PC-9 (cell line): ENCODE measurements at regions not wholly inside any gene's neighbourhood (a gene's known extent, or its start where the extent isn't known, plus 50 kb on each side); places are given as distances from the start of the nearest gene placed in this dataset.

ENCODE experiments used
- BruUV-seq: library from RNA; stranded (reverse); fragments of 400-500 nt; replicated peaks from 2 replicates; lab custom pipeline; 2021; lab: Mats Ljungman, UMichigan
- CTCF ChIA-PET: fragments of 300-600 bp; sonication (Branson Sonifier 250); formaldehyde crosslinking; loops from one replicate; lab custom pipeline; 2022; ENCODE audit warnings: antibody characterized with exemption; lab: Charles Lee
- POLR2A ChIA-PET: fragments of 300-600 bp; sonication (Branson Sonifier 250); formaldehyde crosslinking; loops from one replicate; lab custom pipeline; 2022; ENCODE audit warnings: antibody characterized with exemption; ENCODE audit not compliant: unreplicated experiment; lab: Charles Lee
- DNase-seq, 2 experiments: peaks; one replicate each; pipeline versions ENCODE4 v3.0.0 to v3.0.0-alpha.2; 2015 to 2022; ENCODE audit warnings: mixed read lengths in 1 of 2
- H2AFZ ChIP-seq: fragments of 200-600 bp; sonication (generic); 2 replicates; pipeline ENCODE4 v1.8.1; 2017; ENCODE audit warnings: antibody characterized with exemption
- H3F3A ChIP-seq: fragments of 200-600 bp; sonication (generic); 2 replicates; pipeline ENCODE4 v1.8.1; 2017; ENCODE audit warnings: antibody characterized with exemption, mild to moderate bottlenecking, low read depth; ENCODE audit not compliant: insufficient read depth
- H3K27ac ChIP-seq: fragments of 200-600 bp; sonication (generic); 2 replicates; pipeline ENCODE4 v1.6.1; 2016; ENCODE audit warnings: mixed run types
- H3K27me3 ChIP-seq: fragments of 200-600 bp; sonication (generic); 2 replicates; pipeline ENCODE4 v1.6.1; 2016; ENCODE audit warnings: low read depth, mixed run types; ENCODE audit not compliant: insufficient read depth
- H3K36me3 ChIP-seq: fragments of 200-600 bp; sonication (generic); 2 replicates; pipeline ENCODE4 v1.6.1; 2016; ENCODE audit warnings: low read depth, mixed run types
- H3K4me1 ChIP-seq: fragments of 200-600 bp; sonication (generic); replicated peaks from 2 replicates; pipeline ENCODE4 v1.6.1; 2016; ENCODE audit warnings: mixed run types; ENCODE audit not compliant: insufficient read depth
- H3K4me2 ChIP-seq: fragments of 200-600 bp; sonication (generic); 2 replicates; pipeline ENCODE4 v1.6.1; 2017; ENCODE audit warnings: mixed run types
- H3K4me3 ChIP-seq: fragments of 200-600 bp; sonication (generic); 2 replicates; pipeline ENCODE4 v1.6.1; 2016; ENCODE audit warnings: mixed run types
- H3K79me2 ChIP-seq: fragments of 200-600 bp; sonication (generic); 2 replicates; pipeline ENCODE4 v1.6.1; 2017; ENCODE audit warnings: low read depth, mixed run types
- H3K9me2 ChIP-seq: fragments of 200-600 bp; sonication (generic); 2 replicates; pipeline ENCODE4 v1.8.1; 2017; ENCODE audit warnings: mild to moderate bottlenecking; ENCODE audit not compliant: insufficient read depth
- H3K9me3 ChIP-seq: fragments of 200-600 bp; sonication (generic); 2 replicates; pipeline ENCODE4 v1.8.1; 2016; ENCODE audit warnings: low read depth; ENCODE audit not compliant: insufficient read depth
- H4K20me1 ChIP-seq: fragments of 200-600 bp; sonication (generic); 2 replicates; pipeline ENCODE4 v1.8.1; 2017; ENCODE audit not compliant: insufficient read depth
- CTCF ChIP-seq: fragments of 200-600 bp; sonication (generic); conservative IDR thresholded peaks from 2 replicates; pipeline ENCODE4 v1.6.1; 2017; ENCODE audit warnings: mixed run types, antibody characterized with exemption, mild to moderate bottlenecking, moderate library complexity
- EZH2 ChIP-seq: fragments of 200-600 bp; sonication (generic); IDR thresholded peaks from 2 replicates; pipeline ENCODE4 v1.8.0; 2017; ENCODE audit warnings: antibody characterized with exemption, low read depth
- intact Hi-C: fragments of 100-400 bp; cut with micrococcal nuclease; formaldehyde crosslinking; loops from one replicate; pipeline ENCODE4 v1.10.0; 2022; ENCODE audit not compliant: unreplicated experiment

- Histone ChIP-seq H2AFZ (no peak overlapping the region), H4K20me1 (no peaks in the 10 kb centered on the region), H3K27ac (no peak overlapping the region), H3K9me2 (no peaks in the 10 kb centered on the region), H3K79me2 (no peaks in the 10 kb centered on the region), H3K4me3 (no peak overlapping the region), H3K36me3 (no peaks in the 10 kb centered on the region), H3K9me3 (no peaks in the 10 kb centered on the region), H3F3A (no peaks in the 10 kb centered on the region), H3K27me3 (peaks cover 42% of the 10 kb centered on the region), H3K4me2 (no peak overlapping the region), H3K4me1 (no peaks in the 10 kb centered on the region)
- BruUV-seq, result no TSS peak
- ChIA-PET POLR2A (no interaction called here), CTCF (no interaction called here)
- DNase-seq, result no peak
- TF ChIP-seq EZH2 (no peak), CTCF (no peak)
- intact Hi-C loops, result no loop called here
Measured at GRCh38 chr12:115708801-115709200, 568.7 kb downstream of the MED13L start.

- Histone ChIP-seq H3K4me2 (no peak overlapping the region), H3K4me1 (no peaks in the 10 kb centered on the region), H2AFZ (no peak overlapping the region), H3K9me2 (no peaks in the 10 kb centered on the region), H3K79me2 (no peaks in the 10 kb centered on the region), H3K9me3 (no peaks in the 10 kb centered on the region), H3K4me3 (no peak overlapping the region), H3F3A (no peaks in the 10 kb centered on the region), H3K27ac (no peak overlapping the region), H4K20me1 (no peaks in the 10 kb centered on the region), H3K27me3 (peaks cover 38% of the 10 kb centered on the region; the same call in 1 of the 2 replicates), H3K36me3 (no peaks in the 10 kb centered on the region)
- no TSS peak for BruUV-seq
- ChIA-PET CTCF (no interaction called here), POLR2A (no interaction called here)
- intact Hi-C loops, result no loop called here
- TF ChIP-seq CTCF (no peak), EZH2 (no peak)
- no peak for DNase-seq
Measured at GRCh38 chr12:115700896-115701465, 576.5 kb downstream of the MED13L start.

- TF ChIP-seq EZH2, result no peak
- no peak for TF ChIP-seq CTCF
- CTCF ChIA-PET, result no interaction called here
- Histone ChIP-seq H3K9me3 (no peaks in the 10 kb centered on the region), H3K79me2 (no peaks in the 10 kb centered on the region), H3K9me2 (no peaks in the 10 kb centered on the region), H3K4me3 (no peak overlapping the region), H4K20me1 (no peaks in the 10 kb centered on the region), H3K4me2 (no peak overlapping the region), H3F3A (no peaks in the 10 kb centered on the region), H3K36me3 (no peaks in the 10 kb centered on the region), H3K4me1 (no peaks in the 10 kb centered on the region), H3K27me3 (peaks cover 40% of the 10 kb centered on the region; the same call in 1 of the 2 replicates), H3K27ac (no peak overlapping the region), H2AFZ (no peak overlapping the region)
- intact Hi-C loops, result no loop called here
- POLR2A ChIA-PET, result no interaction called here
- DNase-seq, result no peak
- no TSS peak for BruUV-seq
Measured at GRCh38 chr12:115700081-115700480, 577.4 kb downstream of the MED13L start.
